HG02763 (cell line): ENCODE measurements at regions not wholly inside any gene's neighbourhood (a gene's known extent, or its start where the extent isn't known, plus 50 kb on each side); places are given as distances from the start of the nearest gene placed in this dataset.
"Not testable (repeated sequence)": the region's sequence is repeated elsewhere in the genome, so short reads cannot be mapped to it uniquely, and the experiment has no call there.

Source experiments
- ATAC-seq: cut with Tn5 transposase; IDR thresholded peaks from one replicate; pipeline ENCODE4 v1.9.1; 2021; ENCODE audit warnings: mild to moderate bottlenecking, moderate library complexity; ENCODE audit not compliant: unreplicated experiment

DNA sequence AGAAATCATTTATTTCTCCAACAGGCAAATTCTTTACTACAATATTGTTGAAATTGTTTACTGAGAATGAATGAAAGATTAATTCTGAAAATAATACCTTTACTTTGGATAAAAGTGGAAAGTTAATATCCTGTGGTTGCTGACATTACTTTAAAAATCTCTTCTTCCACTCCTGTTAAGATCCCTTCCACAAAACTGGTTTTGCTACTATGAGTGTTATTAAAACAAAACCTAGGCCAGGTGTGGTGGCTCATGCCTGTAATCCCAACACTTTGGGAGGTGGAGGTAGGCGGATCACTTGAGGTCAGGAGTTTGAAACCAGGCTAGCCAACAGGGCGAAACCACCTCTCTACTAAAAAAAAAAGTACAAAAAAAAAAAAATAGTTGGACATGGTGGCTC lies 123.9 kb upstream of the CCDC150 start:
- ATAC-seq = no peak

DNA sequence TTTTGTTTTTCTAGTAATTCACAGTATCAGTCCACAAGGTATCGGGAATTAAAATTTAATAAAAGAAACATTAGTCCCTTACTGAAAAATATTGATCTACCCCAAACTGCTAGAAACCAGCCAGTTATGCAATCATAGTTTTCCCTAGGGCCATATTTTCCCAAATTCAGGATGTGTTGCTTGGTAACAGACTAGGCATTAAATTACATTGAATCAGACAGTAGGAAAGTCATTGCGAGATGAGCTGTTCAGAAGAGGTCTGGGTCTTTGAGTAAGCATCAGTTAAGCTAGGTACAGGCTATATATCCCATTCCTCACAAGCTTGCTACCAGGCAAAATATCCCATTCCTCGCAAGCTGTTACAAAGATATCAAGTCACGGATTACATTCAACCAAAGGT lies 123.0 kb upstream of the CCDC150 start:
- no peak for ATAC-seq

DNA sequence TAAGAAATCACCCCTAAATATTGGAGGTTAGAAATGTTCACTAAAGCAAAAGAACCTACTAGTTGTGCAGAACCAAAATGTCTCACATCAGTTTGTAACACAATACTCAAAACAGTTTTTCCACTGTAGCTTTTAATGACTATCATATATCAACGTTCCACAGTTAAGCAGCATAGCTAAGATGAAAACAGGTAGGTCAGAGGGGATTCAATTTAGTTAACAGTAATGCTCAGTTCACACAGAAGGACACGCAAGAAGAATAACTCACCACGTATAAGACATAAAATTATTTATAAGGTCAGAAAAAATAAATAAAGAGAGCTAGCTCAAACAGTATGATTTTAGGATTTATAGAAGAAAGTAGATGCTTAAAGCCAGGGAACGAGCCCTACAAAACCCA lies 118.9 kb upstream of the CCDC150 start:
- no peak for ATAC-seq

DNA sequence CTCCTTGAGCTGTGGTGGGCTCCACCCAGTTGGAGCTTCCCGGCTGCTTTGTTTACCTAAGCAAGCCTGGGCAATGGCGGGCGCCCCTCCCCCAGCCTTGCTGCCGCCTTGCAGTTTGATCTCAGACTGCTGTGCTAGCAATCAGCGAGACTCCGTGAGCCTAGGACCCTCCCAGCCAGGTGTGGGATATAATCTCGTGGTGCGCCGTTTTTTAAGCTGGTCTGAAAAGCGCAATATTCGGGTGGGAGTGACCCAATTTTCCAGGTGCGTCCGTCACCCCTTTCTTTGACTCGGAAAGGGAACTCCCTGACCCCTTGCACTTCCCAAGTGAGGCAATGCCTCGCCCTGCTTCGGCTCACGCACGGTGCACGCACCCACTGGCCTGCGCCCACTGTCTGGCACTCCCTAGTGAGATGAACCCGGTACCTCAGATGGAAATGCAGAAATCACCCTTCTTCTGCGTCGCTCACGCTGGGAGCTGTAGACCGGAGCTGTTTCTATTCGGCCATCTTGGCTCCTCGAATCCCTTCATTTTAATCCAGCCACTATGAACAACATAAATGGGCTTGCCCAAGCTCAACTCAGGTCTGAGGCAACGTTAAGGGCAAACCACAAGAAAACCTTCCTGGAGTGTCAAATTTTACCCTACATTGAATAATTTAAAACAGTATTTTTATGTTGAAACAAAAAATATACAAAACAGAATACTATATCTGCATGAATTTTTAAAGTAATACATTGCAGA lies 112.4 kb upstream of the CCDC150 start:
- ATAC-seq = not testable (repeated sequence)

DNA sequence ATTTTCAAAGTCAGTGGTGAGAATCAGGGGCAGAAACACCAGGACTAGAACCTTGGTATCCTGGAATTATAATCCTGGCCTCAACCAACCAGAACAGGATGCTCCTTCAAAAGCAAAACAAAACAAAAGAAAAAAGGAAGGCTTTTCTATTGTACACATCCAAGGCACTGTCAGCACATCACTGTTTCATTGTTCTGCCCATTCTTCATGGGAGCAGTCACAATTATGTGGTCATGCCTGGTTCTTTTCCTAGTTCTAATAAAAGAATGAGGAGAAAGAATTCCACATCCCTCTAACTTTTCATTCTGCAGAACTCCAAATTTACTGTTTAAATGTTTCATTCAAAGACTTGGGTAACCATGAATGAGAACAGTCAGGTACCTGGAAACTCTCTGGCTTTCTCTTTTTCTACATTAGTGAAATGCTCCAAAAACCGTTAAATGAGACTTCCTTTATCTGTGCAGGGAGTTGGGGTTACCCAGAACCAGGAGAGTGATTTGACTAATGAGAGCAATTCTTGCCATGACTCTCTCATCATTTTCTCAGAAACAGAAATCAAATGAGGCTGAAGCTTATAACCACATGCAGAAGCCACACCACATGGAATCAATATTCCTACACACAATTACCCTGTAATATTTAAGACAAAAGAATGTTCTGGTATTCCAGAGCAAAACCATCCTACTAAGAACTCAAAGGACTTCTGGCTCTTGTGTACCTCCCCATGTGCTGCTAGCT lies 110.9 kb upstream of the CCDC150 start:
- ATAC-seq = no peak

DNA sequence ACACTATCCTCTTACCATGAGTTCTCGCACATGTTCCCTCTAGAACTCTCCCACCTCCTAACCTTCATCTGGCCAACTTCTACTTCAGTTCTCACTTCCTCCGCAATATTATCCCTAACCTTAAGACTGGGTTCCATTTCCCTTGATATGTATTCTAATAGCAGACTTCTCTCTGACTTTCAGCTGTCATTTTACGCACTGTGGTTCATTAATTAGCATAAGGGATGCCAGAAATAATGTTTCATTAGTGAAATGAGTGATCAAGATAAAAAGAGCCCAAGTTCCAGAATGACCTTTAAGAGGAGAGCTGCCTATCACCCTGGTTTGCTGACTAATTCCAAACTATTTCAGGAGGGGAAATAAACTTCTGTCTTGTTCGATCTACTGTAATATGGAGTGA lies 108.6 kb upstream of the CCDC150 start:
- ATAC-seq = no peak

DNA sequence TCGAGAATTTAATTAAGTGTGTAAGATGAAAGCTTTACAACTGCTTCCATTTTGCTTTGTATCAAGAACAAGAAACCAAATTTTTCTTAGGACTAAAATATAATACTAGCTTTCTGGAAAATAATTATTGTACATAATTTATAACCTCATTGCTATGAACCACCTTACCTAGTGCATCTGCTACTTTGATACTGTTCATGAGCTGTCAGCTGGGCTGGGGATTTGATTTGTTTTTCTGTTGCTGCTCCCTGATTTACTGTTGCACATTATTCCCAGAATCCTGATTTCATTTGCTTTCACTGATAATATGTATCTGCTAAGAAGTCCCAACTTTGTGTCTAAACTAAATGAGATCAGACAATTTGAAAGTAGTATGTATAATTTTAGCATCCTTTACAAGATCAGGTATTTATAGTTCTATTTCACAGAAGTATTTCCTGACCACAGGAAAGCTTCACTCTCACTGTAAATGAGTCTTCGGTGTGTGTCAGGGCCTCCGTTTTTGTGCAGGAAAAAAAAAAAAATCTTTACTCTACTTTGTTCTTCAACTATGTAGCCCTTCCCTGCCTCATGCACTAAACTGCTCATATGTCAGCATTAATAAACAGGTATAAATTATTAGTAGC lies 105.6 kb upstream of the CCDC150 start:
- no peak for ATAC-seq

DNA sequence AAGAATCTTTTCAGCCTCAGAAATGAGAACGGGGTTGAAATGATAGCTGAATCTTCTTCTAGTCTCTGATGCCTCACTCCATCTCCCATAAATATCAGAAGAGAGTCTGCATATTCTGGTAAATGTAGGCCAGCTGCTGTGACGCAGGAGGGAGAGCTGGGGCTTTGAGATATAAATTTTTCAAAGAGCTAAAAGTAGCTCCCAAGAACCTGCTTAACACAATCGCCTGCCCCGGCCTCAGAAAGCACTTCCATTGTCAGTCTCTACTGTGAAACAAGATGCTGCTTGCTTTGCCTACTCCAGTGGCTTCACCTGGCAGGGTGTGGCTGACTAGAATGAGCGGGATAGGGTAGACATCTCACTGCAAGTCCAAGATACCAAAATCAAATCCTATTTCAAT lies 105.0 kb upstream of the CCDC150 start:
- no peak for ATAC-seq

DNA sequence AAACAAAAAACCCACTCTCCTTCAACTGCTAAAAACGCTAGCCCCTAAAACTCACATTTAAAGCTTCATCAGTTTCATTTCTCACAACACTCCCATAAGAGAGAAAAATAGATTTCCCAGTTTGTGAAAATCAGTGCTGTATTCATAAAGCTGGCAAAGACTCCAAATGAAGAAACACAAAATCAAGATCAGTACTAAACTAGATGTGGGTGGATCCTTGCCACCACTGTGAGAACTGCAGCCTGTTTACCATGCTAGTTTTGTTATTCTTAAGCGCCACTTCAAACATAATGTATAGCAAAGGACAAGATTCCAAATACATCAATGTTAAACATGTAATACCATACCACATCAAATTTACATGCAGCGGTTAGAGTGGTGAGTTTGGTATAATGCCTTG lies 104.5 kb upstream of the CCDC150 start:
- no peak for ATAC-seq

DNA sequence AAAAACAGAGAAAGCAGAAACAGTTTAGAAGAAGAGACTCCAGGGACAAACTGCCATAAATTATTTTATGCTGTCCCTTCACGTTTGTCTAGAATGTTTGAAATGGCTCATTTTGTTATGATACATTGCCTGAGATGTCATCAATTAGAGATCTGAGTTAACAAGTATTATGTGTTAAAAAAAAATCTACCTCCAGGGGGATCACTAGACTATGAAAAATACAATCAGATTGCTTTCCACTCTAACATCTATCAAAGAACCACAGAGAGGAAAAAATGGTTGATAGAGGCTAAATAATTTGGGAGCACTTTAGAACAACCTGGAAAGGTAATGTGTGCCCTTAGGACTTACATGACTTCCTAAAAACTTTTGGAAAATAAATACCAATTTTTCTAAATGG lies 103.8 kb upstream of the CCDC150 start:
- ATAC-seq = no peak

DNA sequence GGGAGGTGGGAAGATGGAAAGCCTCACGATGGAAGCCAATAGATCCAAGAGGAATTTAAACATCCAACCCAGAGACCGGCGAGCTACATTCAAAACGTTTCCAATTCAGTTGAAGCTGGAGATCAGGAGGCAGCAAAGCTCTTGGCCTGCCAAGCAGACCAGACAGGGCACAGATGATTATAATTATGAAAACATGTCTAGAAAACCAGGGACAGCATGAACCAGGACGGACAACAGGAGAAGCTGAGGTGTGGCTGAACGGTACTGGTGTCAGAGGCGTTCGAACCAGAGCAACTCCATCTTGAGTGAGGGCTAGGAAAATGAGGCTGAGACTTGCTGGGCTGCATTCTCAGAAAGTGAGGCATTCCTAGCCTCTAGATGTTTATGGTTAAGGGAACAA lies 102.2 kb upstream of the CCDC150 start:
- no peak for ATAC-seq

DNA sequence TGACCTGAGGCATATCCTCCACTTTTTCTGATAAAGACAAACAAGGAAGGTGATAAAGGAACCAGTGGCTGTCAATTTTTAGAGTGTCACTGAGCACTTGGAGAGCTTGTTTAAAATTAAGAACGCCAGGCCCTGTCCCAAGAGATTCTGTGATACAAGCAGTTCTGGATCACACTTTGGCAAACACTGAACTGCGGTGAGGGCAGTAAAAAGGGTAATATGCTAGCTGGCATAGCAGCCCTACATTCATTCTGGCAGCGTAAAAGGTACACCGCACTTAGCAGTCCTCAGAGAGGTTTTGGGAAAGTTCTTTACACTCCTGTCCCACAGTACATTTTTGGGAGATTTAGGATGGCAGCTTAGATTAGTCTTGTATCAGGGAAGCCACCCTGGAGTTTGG lies 101.3 kb upstream of the CCDC150 start:
- no peak for ATAC-seq

DNA sequence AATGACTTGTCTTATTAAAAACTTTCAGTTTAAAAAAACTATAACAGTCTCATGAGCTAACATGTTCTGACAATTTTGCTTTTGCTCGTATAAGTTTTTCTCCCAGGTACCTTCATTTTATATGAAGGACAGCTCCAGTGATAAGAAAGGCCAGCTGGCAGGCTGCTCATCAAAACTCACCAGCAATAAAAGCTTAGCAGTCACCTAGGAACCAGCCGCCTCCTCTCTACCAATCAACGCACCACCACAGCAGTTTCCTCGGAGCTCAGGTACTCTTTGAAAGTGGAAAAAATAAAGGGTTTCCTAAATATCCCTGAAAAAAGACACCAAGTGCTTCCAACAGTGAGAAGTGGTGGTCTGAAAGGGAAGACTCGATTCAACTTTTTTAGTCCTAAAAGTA lies 100.9 kb upstream of the CCDC150 start:
- ATAC-seq = no peak

DNA sequence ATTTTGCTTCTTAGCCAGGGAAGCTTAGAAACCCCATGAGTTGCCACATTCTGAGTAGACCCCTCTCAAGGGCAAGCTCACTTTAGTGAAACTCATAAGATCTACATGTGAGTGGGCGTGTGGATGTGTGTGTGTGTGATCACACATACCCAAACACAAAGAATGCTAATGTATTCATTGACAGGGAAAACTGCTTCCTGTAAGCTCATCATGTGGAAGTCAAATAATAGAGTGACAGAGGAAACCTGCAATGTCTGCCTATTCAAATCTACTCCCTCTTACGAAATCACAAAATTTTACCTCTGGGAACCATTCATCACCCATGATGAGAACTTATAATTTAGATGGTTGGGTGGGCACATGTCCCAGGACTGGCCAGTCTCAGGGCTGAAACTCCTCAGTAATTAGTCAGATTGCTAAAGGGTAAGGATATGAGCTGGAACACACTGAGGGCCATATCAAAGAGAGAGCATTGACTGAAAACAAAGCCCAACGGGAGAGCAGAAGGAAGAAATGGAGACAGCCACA lies 94.5 kb upstream of the CCDC150 start:
- no peak for ATAC-seq

DNA sequence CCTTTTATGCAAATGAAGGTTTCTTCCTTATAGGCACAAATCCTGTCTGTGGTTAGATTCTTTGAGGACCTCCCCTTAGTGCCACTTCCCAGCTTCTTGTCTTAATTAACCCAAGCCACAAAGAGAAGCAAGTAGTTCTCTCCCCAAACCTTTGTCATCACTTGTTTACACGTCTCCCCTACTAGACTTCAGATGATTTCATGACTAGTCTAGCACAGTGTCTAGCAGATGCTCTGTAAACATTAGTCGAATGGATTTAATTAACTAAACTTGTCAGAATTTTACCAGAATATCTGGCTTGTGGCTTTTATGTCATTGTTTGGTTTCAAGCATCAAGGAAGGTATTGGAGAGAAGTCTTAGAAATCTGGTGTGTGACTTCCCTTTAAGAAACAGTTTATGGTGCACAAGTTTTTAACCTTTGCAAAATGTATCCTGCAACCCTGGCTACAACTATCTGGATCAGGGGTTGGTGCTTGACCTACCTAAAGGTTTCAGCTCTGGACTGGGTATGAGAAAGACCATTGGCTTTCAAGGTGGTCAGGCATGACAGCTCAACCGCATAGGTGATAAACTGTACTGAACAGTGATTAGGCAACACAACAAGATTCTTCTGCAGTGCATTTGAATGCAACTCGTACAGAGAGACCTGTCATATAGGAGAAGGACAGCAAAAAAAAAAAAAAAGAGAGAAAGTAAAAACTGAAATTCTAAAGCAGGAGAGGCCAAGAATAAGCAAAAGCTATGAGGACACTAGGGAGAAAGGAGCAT lies 93.2 kb upstream of the CCDC150 start:
- ATAC-seq = no peak

DNA sequence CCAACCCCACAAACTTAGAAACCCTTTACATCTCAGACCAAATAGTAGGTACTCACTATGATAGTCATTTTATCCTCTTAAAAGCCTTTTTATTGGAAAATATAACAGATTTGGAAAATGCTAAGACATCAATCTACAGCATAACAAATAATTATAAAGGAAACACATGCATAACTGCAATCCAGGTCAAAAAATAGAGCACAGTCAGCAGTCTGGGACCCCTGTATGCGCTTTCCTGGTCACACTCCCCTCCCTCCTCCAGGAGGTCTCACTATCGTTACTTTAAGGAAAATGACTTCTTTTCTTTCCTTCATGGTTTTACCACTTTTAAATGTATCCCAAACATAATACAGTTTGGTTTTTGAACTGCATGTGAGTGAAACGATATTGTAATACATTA lies 90.5 kb upstream of the CCDC150 start:
- ATAC-seq = no peak

DNA sequence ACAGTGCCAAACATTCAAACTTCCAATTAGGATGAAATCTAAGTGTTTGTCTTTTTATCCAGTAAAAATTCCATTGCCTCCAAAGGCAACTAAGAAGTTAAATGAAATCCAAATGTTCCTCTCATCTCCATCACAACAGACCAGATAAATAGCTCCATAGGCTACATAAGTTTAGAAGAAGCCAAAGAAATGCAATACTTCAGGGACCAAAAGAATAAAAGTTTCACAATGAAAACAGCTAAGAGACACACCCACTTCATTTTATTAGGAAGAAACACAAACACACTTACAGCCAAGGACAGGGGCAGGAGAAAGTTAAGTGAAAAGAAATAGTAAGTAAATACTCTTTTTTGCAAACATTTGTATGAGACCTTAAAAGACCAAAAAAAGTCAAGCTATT lies 88.5 kb upstream of the CCDC150 start:
- no peak for ATAC-seq

DNA sequence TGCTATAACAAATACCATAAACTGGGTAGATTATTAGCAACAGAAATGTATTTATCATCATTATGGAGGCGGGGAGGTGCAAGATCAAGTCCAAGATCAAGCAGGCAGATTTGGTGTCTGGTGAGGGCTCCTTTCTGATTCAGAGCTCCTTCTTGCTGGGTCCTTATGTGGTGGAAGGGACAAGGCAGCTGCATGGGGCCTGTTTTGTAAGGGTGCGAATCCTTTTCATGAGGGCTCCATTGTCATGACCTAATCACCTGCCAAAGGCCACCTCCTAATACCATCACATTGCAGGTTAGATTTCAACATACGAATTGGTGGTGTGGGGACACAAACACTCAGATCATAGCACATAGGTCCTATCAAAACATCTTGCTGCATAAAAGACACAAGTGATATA lies 84.4 kb upstream of the CCDC150 start:
- ATAC-seq = no peak

DNA sequence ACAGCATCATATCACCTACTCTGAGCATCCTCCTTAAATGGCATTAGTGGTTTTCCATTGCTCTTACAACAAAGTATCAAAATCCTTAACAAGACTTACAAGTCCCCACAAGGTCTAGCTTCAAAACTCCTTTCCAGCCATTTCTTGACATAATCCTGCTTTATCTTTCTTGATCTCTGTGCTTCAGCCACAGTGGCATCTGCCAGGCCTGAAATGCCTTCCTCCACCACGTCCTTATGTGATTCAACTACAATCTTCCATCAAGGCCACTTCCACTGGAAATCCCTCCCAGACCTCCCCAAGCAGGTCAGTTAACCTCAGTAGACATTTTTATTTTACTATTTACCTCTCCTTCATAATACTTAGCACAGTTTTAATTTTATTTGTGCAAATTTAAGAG lies 83.8 kb upstream of the CCDC150 start:
- no peak for ATAC-seq

DNA sequence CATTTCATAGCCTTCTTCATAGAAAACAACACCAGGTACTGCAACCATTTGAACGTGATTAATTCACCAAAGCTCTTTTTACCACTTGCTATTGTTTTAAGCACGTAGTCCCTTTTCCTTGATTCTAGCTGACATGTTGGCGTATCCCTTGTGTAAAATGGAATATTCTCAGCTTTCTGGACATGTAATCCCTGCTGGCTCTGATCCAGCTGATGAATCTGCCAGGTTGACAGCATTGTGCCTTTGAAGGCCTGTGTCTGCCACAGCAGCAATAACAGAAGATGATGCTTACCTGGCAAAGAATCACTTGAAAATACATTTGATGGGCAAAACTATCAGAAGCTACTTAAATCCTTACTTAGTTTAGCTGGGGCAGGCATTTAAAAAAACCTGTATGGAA lies 81.0 kb upstream of the CCDC150 start:
- ATAC-seq = no peak

DNA sequence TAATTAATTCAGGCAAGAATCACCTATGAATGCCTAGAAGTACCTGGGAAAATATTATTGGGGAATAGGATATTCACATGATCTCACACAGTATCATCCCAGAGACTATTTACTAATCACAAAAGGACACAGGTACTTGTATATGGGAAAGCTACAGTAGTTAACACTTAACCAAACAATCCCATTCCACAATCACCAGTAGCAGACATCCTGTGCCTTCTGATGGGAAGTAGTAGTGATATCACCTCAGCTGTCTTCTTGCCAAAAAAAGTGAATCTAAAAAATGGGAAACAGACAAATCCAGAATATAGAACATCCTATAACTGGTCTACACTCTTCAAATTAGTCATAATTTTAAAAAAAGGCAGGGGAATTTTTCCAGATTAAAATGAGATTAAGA lies 75.6 kb upstream of the CCDC150 start:
- no peak for ATAC-seq
